ENCODE measurements at regions not wholly inside any gene's neighbourhood (a gene's known extent, or its start where the extent isn't known, plus 50 kb on each side); places are given as distances from the start of the nearest gene placed in this dataset.

DNA sequence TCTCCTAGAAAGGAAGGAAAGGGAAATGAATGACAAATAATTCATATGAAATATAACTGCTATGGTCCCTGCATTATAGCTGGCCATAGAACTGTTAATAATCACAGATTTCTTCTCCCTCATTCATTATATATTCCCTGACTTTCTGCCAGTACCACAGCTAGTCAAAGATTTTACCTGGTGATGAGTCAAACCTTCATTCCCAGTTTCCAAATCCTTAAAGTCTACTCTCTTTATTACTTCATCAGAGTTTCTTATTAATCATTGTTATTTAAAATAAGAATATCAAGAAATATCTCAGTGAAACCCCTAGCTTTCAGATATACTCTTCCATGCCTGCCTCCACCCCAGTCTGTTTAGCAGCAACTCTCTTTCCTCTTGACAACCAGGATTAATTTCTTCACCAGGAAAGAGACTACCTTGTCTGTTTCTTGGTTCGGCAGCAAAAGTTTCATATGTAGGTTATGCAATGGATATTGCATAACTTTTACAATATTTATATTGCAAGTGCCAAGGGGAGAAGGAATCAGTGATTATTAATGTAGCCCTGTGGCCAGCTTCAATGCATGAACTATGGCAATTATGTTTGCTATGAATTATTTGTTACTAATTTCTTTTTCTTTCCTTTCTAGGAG lies 533.8 kb downstream of the FBXO15 start:
- Histone ChIP-seq H3K4me2 (ENCODE audit: low read length) (no peak overlapping the region), H2AFZ (ENCODE audit: low read depth, low read length) (no peak overlapping the region)

DNA sequence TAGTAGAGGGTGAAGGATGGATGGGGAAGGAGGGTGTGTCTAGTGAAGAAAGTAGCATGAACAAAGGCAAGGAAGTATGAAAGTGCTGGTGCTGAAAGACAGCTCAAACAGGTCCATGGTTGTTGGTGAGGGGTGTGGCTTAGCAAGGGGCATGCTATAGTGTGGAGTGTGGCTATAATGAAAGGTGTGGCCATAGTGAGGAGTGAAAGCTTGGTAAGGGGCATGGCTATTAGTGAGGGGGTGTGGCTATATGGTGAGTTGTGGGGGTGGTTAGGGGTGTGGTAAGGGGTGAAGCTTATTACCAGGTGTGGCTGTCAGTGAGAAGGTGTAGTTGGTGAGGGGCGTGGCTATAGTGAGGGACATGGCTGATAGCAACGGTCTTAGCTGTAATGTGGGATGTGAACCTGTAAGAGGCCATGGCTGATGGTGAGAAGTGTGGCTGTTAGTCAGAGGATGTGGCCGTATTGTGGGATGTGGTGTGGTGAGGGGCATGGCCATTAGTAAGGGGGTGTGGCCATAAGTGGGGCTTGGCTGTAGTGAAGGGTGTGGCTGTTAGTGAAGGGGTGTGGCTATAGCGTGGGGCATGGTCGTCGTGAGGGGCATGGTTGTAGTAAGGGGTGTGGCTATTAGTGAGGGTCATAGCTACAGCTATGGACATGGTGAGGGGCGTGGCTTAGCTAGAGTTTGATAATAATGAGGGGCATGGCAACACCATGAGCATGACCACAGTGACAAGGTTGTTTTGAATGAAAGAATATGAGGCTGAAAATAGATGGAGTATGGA lies 549.6 kb downstream of the FBXO15 start:
- TF ChIP-seq CTCF (IDR thresholded peaks at IDR 0.05; ENCODE audit: low read depth, low read length) (no peak), EZH2phosphoT487 (IDR thresholded peaks at IDR 0.05; ENCODE audit: low read depth) (no peak)
- H3K27ac ChIP-seq (ENCODE audit: low read length), result no peak overlapping the region
- no peak overlapping the region for H3K9ac ChIP-seq (ENCODE audit: low read length)
- H3K79me2 ChIP-seq (ENCODE audit: low read length), result no peaks in the 10 kb centered on the region
- no peak overlapping the region for H3K4me3 ChIP-seq (ENCODE audit: low read length)
- no peaks in the 10 kb centered on the region for H3K9me3 ChIP-seq (ENCODE audit: insufficient read depth, low read length)
- H3K27me3 ChIP-seq (ENCODE audit: low read depth, low read length), result no peaks in the 10 kb centered on the region
- peaks cover 5% of the 10 kb centered on the region for H3K4me1 ChIP-seq (ENCODE audit: low read length)
- H2AFZ ChIP-seq (ENCODE audit: low read depth, low read length), result no peak overlapping the region
- no peak overlapping the region for H3K4me2 ChIP-seq (ENCODE audit: low read length)
- H3K36me3 ChIP-seq (replicated peaks; ENCODE audit: low read depth, low read length), result no peaks in the 10 kb centered on the region
- H4K20me1 ChIP-seq (ENCODE audit: insufficient read depth, low read length), result no peaks in the 10 kb centered on the region

More for the DNA sequence above, 533.8 kb downstream of the FBXO15 start:
- no peak for TF ChIP-seq EZH2phosphoT487 (IDR thresholded peaks at IDR 0.05; ENCODE audit: low read depth)
- TF ChIP-seq CTCF (IDR thresholded peaks at IDR 0.05; ENCODE audit: low read depth, low read length), result no peak
- Histone ChIP-seq H3K9ac (ENCODE audit: low read length) (no peak overlapping the region), H3K27me3 (ENCODE audit: low read depth, low read length) (no peaks in the 10 kb centered on the region), H3K9me3 (ENCODE audit: insufficient read depth, low read length) (no peaks in the 10 kb centered on the region), H3K27ac (ENCODE audit: low read length) (no peak overlapping the region), H4K20me1 (ENCODE audit: insufficient read depth, low read length) (no peaks in the 10 kb centered on the region), H3K4me1 (ENCODE audit: low read length) (no peaks in the 10 kb centered on the region), H3K36me3 (replicated peaks; ENCODE audit: low read depth, low read length) (no peaks in the 10 kb centered on the region), H3K79me2 (ENCODE audit: low read length) (no peaks in the 10 kb centered on the region), H3K4me3 (ENCODE audit: low read length) (no peak overlapping the region)

- no peak overlapping the region for H3K27ac ChIP-seq (ENCODE audit: low read length)
- no peaks in the 10 kb centered on the region for H3K79me2 ChIP-seq (ENCODE audit: low read length)
- no peak overlapping the region for H3K9ac ChIP-seq (ENCODE audit: low read length)
- H2AFZ ChIP-seq (ENCODE audit: low read depth, low read length), result no peak overlapping the region
- H3K36me3 ChIP-seq (replicated peaks; ENCODE audit: low read depth, low read length), result no peaks in the 10 kb centered on the region
- no peak for TF ChIP-seq CTCF (IDR thresholded peaks at IDR 0.05; ENCODE audit: low read depth, low read length)
- TF ChIP-seq EZH2phosphoT487 (IDR thresholded peaks at IDR 0.05; ENCODE audit: low read depth), result no peak
- no peaks in the 10 kb centered on the region for H3K27me3 ChIP-seq (ENCODE audit: low read depth, low read length)
- no peak overlapping the region for H3K4me3 ChIP-seq (ENCODE audit: low read length)
- no peaks in the 10 kb centered on the region for H4K20me1 ChIP-seq (ENCODE audit: insufficient read depth, low read length)
- H3K4me1 ChIP-seq (ENCODE audit: low read length), result peaks cover 8% of the 10 kb centered on the region
- H3K9me3 ChIP-seq (ENCODE audit: insufficient read depth, low read length), result no peaks in the 10 kb centered on the region
- H3K4me2 ChIP-seq (ENCODE audit: low read length), result no peak overlapping the region
Measured at GRCh38 chr18:73594749-73595148, 552.9 kb downstream of the FBXO15 start.

DNA sequence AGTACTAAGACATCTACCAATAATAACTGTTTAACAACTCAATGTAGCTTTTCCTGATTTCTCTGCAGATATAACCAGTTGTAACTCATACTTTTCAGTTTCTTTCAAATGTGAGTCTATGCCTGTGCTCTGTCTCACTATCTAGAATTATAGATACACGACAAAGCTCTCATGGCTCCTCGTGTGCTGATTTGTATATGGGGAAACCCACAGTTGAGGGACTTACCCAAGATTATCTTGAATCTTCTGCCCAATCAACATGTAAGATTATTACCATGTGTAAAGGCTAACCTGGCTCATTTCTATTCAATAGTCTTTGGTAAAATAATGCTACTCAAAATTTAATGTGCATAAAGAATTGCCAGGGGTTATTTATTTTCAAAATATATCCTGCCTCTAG lies 554.4 kb downstream of the FBXO15 start:
- Histone ChIP-seq H3K27ac (ENCODE audit: low read length) (no peak overlapping the region), H4K20me1 (ENCODE audit: insufficient read depth, low read length) (no peaks in the 10 kb centered on the region), H3K4me3 (ENCODE audit: low read length) (no peak overlapping the region), H3K4me2 (ENCODE audit: low read length) (peak overlapping the region; percentile 15; the same call in 1 of the 2 replicates), H2AFZ (ENCODE audit: low read depth, low read length) (peak overlapping the region; percentile 20; the same call in 1 of the 2 replicates), H3K79me2 (ENCODE audit: low read length) (no peaks in the 10 kb centered on the region), H3K27me3 (ENCODE audit: low read depth, low read length) (no peaks in the 10 kb centered on the region), H3K9me3 (ENCODE audit: insufficient read depth, low read length) (no peaks in the 10 kb centered on the region), H3K9ac (ENCODE audit: low read length) (no peak overlapping the region), H3K36me3 (replicated peaks; ENCODE audit: low read depth, low read length) (no peaks in the 10 kb centered on the region), H3K4me1 (ENCODE audit: low read length) (peaks cover 8% of the 10 kb centered on the region)
- TF ChIP-seq CTCF (IDR thresholded peaks at IDR 0.05; ENCODE audit: low read depth, low read length) (no peak), EZH2phosphoT487 (IDR thresholded peaks at IDR 0.05; ENCODE audit: low read depth) (no peak)

All from OCI-LY3 (cell line).